GM12878 (cell line): ENCODE measurements at regions not wholly inside any gene's neighbourhood (a gene's known extent, or its start where the extent isn't known, plus 50 kb on each side); places are given as distances from the start of the nearest gene placed in this dataset.

Source experiments
- ATAC-seq: fragments of 200-7000 bp; cut with Tn5 transposase; 3 replicates; pipeline ENCODE4 v1.9.1; 2020; ENCODE audit warnings: mild to moderate bottlenecking, moderate library complexity
- BruUV-seq: library from RNA; stranded (reverse); fragments of 400-500 nt; replicated peaks from 2 replicates; lab custom pipeline; 2021; lab: Mats Ljungman, UMichigan
- CTCF ChIA-PET: fragments of 300-600 bp; sonication (Branson Sonifier 250); formaldehyde crosslinking; extraction: SDS; loops from one replicate; lab custom pipeline; 2021; ENCODE audit warnings: inconsistent platforms; lab: Yijun Ruan, JAX
- POLR2A ChIA-PET: fragments of 350-600 bp; formaldehyde crosslinking; extraction: SDS; loops from one replicate; lab custom pipeline; 2021; ENCODE audit warnings: inconsistent platforms; lab: Charles Lee
- RAD21 ChIA-PET: fragments of 300-600 bp; sonication (Branson Sonifier 250); formaldehyde crosslinking; loops from one replicate; lab custom pipeline; 2023; ENCODE audit warnings: antibody characterized with exemption; ENCODE audit not compliant: unreplicated experiment; lab: Charles Lee
- SMC1A ChIA-PET: fragments of 300-600 bp; sonication (Branson Sonifier 250); formaldehyde crosslinking; loops from one replicate; lab custom pipeline; 2023; ENCODE audit not compliant: unreplicated experiment, uncharacterized antibody; lab: Charles Lee
- DNase-seq: peaks from one replicate; pipeline ENCODE4 v3.0.0-alpha.2; 2011; ENCODE audit warnings: low read depth, low spot score
- FAIRE-seq: peaks from 3 replicates; lab custom pipeline; 2011; peaks lifted over from hg19 to GRCh38; lab: Jason Lieb, UNC
- H2AFZ ChIP-seq: 2 replicates; pipeline ENCODE4 v1.6.0; 2011; ENCODE audit warnings: low read depth, low read length, control low read depth; ENCODE audit not compliant: control insufficient read depth
- H3K27ac ChIP-seq: 2 replicates; pipeline ENCODE4 v1.5.1; 2011; ENCODE audit warnings: control low read depth; ENCODE audit not compliant: control insufficient read depth, insufficient read depth
- H3K27me3 ChIP-seq, 2 experiments: replicated peaks in 1 of 2; 2 replicates each; pipeline versions ENCODE4 v1.6.0 to v1.6.1; 2011; ENCODE audit warnings: low read length in 1 of 2; ENCODE audit not compliant: control insufficient read depth in 2 of 2, insufficient read depth in 2 of 2
- H3K36me3 ChIP-seq, 2 experiments: 2 replicates each; pipeline ENCODE4 v1.5.1; 2011; ENCODE audit warnings: low read length in 1 of 2; ENCODE audit not compliant: control insufficient read depth in 2 of 2, insufficient read depth in 2 of 2
- H3K4me1 ChIP-seq: 2 replicates; pipeline ENCODE4 v1.6.1; 2011; ENCODE audit warnings: mild to moderate bottlenecking, low read length, moderate library complexity, mixed read lengths; ENCODE audit not compliant: control insufficient read depth, insufficient read depth
- H3K4me2 ChIP-seq: 2 replicates; pipeline ENCODE4 v1.6.0; 2011; ENCODE audit warnings: control low read depth; ENCODE audit not compliant: control insufficient read depth, insufficient read depth
- H3K4me3 ChIP-seq: fragments of 200-600 bp; sonication (generic); 2 replicates; pipeline ENCODE4 v1.5.1; 2016
- H3K79me2 ChIP-seq: 2 replicates; pipeline ENCODE4 v1.6.0; 2011; ENCODE audit warnings: low read length; ENCODE audit not compliant: control insufficient read depth, insufficient read depth
- H3K9ac ChIP-seq: 2 replicates; pipeline ENCODE4 v1.8.0; 2011; ENCODE audit warnings: low read length, control low read depth, mixed read lengths; ENCODE audit not compliant: control insufficient read depth, insufficient read depth
- H3K9me3 ChIP-seq: replicated peaks from 3 replicates; pipeline ENCODE4 v1.5.1; 2011; ENCODE audit warnings: mild to moderate bottlenecking, low read length; ENCODE audit not compliant: control insufficient read depth, insufficient read depth
- H4K20me1 ChIP-seq: 2 replicates; pipeline ENCODE4 v1.6.0; 2011; ENCODE audit not compliant: control insufficient read depth, insufficient read depth
- CBX3 ChIP-seq: fragments of 200-600 bp; sonication (generic); IDR thresholded peaks from 2 replicates; pipeline ENCODE4 v1.6.1; 2016; ENCODE audit warnings: low read depth, borderline replicate concordance
- CTCF ChIP-seq, 3 experiments: IDR thresholded peaks in 2 of 3; conservative IDR thresholded peaks in 1 of 3; 2 replicates each; pipeline ENCODE4 v1.5.1; 2011; ENCODE audit warnings: low read depth in 3 of 3, low read length in 3 of 3, mild to moderate bottlenecking in 3 of 3, control low read depth in 2 of 3, moderate library complexity in 2 of 3, inconsistent platforms in 1 of 3, mixed read lengths in 1 of 3; ENCODE audit not compliant: control insufficient read depth in 2 of 3, insufficient read depth in 1 of 3; ENCODE audit errors: extremely low read depth in 1 of 3
- DPF2 ChIP-seq: fragments of 450-650 bp; IDR thresholded peaks from 2 replicates; pipeline ENCODE4 v1.6.1; 2017; ENCODE audit warnings: mild to moderate bottlenecking
- EP300 ChIP-seq, 2 experiments: fragments of 150-350 bp in 1 of 2; IDR thresholded peaks; 2 replicates each; pipeline ENCODE4 v1.6.1; 2011 to 2012; ENCODE audit warnings: low read depth in 2 of 2, low read length in 2 of 2, borderline replicate concordance in 1 of 2, improper control_type of control experiment in 1 of 2, inconsistent platforms in 1 of 2; ENCODE audit not compliant: control insufficient read depth in 1 of 2
- ESRRA ChIP-seq: IDR thresholded peaks from 2 replicates; pipeline ENCODE4 v1.6.1; 2012; ENCODE audit warnings: mild to moderate bottlenecking, low read length, improper control_type of control experiment
- NRF1 ChIP-seq: conservative IDR thresholded peaks from 2 replicates; pipeline ENCODE4 v1.6.1; 2011; ENCODE audit warnings: mild to moderate bottlenecking, low read depth, low read length, improper control_type of control experiment
- PBX3 ChIP-seq: IDR thresholded peaks from 2 replicates; pipeline ENCODE4 v1.6.1; 2011; ENCODE audit warnings: mild to moderate bottlenecking, low read depth, low read length, moderate library complexity; ENCODE audit not compliant: insufficient replicate concordance
- POLR2AphosphoS2 ChIP-seq: IDR thresholded peaks from 2 replicates; pipeline ENCODE4 v1.6.1; 2011; ENCODE audit warnings: low read depth, mild to moderate bottlenecking, low read length, improper control_type of control experiment, moderate library complexity
- RAD21 ChIP-seq: IDR thresholded peaks from 2 replicates; pipeline ENCODE4 v1.6.1; 2011; ENCODE audit warnings: mild to moderate bottlenecking, low read depth, low read length, moderate library complexity; ENCODE audit not compliant: insufficient read depth
- SMC3 ChIP-seq: IDR thresholded peaks from 2 replicates; pipeline ENCODE4 v1.6.1; 2011; ENCODE audit warnings: low read length, improper control_type of control experiment, borderline replicate concordance
- SREBF2 ChIP-seq: IDR thresholded peaks from 2 replicates; pipeline ENCODE4 v1.6.1; 2012; ENCODE audit warnings: mild to moderate bottlenecking, low read length
- SUPT20H ChIP-seq: IDR thresholded peaks from 2 replicates; pipeline ENCODE4 v1.6.1; 2011; ENCODE audit warnings: low read depth, mild to moderate bottlenecking, low read length, moderate library complexity, borderline replicate concordance; ENCODE audit not compliant: control insufficient read depth
- YY1 ChIP-seq: IDR thresholded peaks from 2 replicates; pipeline ENCODE4 v1.6.1; 2011; ENCODE audit warnings: low read depth, mild to moderate bottlenecking, low read length
- WGBS: methylation state at CpG from one replicate; pipeline ENCODE4 v1.1.6; 2016; ENCODE audit warnings: low lambda C conversion rate; ENCODE audit not compliant: insufficient replicate concordance, insufficient coverage; ENCODE audit errors: missing lambda C conversion rate; 5-methylcytosine and 5-hydroxymethylcytosine counted together
- in situ Hi-C: fragments of 300-500 bp; cut with MboI; formaldehyde crosslinking; loops from 9 replicates; pipeline ENCODE4 v1.14.3; 2018; ENCODE audit warnings: mixed read lengths
- intact Hi-C: fragments of 100-400 bp; cut with micrococcal nuclease; formaldehyde crosslinking; loops from one replicate; pipeline ENCODE4 v1.14.2; 2022; ENCODE audit not compliant: unreplicated experiment
- TF ChIP-seq, protein P1 (sequence below): fragments of 450-650 bp; IDR thresholded peaks from 2 replicates; pipeline ENCODE4 v1.6.1; 2016; ENCODE audit warnings: mild to moderate bottlenecking
- TF ChIP-seq, protein P2 (sequence below): fragments of 450-650 bp; IDR thresholded peaks from 2 replicates; pipeline ENCODE4 v1.6.1; 2017; ENCODE audit warnings: mild to moderate bottlenecking, moderate library complexity

GRCh38 chr12:19572920-19573558, 133.7 kb downstream of the AEBP2 start:
- in situ Hi-C loops, result no loop called here
- H2AFZ ChIP-seq, result peak overlapping the region; percentile 29; the same call in 1 of the 2 replicates
- TF ChIP-seq SREBF2 (no peak), EP300 (IDR thresholded peaks at IDR 0.05; ENCODE audit: borderline replicate concordance in 1 of 2, control insufficient read depth in 1 of 2, low read depth in 2 of 2, low read length in 2 of 2) (no peak), RAD21 (peak; percentile 58), POLR2AphosphoS2 (no peak), SMC3 (peak; percentile 45; the same call in 1 of the 2 replicates), NRF1 (no peak), DPF2 (no peak), SUPT20H (no peak), CBX3 (no peak), PBX3 (no peak), YY1 (peak; percentile 42; the same call in 1 of the 2 replicates), CTCF (IDR thresholded peaks at IDR 0.05 in 2 of 3, conservative IDR thresholded peaks at IDR 0.05 in 1 of 3; ENCODE audit: control insufficient read depth in 2 of 3, extremely low read depth in 1 of 3, insufficient read depth in 1 of 3, low read depth in 3 of 3, low read length in 3 of 3) (peak; percentile 55 to 67 (median 57)), ESRRA (no peak)
- TF ChIP-seq, protein P1, sequence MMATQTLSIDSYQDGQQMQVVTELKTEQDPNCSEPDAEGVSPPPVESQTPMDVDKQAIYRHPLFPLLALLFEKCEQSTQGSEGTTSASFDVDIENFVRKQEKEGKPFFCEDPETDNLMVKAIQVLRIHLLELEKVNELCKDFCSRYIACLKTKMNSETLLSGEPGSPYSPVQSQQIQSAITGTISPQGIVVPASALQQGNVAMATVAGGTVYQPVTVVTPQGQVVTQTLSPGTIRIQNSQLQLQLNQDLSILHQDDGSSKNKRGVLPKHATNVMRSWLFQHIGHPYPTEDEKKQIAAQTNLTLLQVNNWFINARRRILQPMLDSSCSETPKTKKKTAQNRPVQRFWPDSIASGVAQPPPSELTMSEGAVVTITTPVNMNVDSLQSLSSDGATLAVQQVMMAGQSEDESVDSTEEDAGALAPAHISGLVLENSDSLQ, result no peak
- TF ChIP-seq, protein P2, sequence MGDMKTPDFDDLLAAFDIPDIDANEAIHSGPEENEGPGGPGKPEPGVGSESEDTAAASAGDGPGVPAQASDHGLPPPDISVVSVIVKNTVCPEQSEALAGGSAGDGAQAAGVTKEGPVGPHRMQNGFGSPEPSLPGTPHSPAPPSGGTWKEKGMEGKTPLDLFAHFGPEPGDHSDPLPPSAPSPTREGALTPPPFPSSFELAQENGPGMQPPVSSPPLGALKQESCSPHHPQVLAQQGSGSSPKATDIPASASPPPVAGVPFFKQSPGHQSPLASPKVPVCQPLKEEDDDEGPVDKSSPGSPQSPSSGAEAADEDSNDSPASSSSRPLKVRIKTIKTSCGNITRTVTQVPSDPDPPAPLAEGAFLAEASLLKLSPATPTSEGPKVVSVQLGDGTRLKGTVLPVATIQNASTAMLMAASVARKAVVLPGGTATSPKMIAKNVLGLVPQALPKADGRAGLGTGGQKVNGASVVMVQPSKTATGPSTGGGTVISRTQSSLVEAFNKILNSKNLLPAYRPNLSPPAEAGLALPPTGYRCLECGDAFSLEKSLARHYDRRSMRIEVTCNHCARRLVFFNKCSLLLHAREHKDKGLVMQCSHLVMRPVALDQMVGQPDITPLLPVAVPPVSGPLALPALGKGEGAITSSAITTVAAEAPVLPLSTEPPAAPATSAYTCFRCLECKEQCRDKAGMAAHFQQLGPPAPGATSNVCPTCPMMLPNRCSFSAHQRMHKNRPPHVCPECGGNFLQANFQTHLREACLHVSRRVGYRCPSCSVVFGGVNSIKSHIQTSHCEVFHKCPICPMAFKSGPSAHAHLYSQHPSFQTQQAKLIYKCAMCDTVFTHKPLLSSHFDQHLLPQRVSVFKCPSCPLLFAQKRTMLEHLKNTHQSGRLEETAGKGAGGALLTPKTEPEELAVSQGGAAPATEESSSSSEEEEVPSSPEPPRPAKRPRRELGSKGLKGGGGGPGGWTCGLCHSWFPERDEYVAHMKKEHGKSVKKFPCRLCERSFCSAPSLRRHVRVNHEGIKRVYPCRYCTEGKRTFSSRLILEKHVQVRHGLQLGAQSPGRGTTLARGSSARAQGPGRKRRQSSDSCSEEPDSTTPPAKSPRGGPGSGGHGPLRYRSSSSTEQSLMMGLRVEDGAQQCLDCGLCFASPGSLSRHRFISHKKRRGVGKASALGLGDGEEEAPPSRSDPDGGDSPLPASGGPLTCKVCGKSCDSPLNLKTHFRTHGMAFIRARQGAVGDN, result no peak

More at GRCh38 chr12:19572920-19573558, 133.7 kb downstream of the AEBP2 start:
- BruUV-seq, result no TSS peak
- no peaks in the 10 kb centered on the region for H3K27me3 ChIP-seq
- H3K4me1 ChIP-seq, result no peaks in the 10 kb centered on the region
- intact Hi-C loops, result no loop called here
- FAIRE-seq, result peak; percentile 44
- POLR2A ChIA-PET, result no interaction called here
- no peaks in the 10 kb centered on the region for H4K20me1 ChIP-seq
- no peak for DNase-seq
- no peaks in the 10 kb centered on the region for H3K9me3 ChIP-seq
- no peaks in the 10 kb centered on the region; a peak in 1 of 4 replicates for H3K36me3 ChIP-seq
- H3K27ac ChIP-seq, result no peak overlapping the region
- 60% methylated on average over 16 of the region's 16 CpGs for whole genome bisulfite sequencing
- RAD21 ChIA-PET, result no interaction called here
- no peak overlapping the region for H3K4me3 ChIP-seq
- SMC1A ChIA-PET, result interaction anchor here (0.6 to 0.8 kb wide), 2 partner anchors 163 to 172 kb away, joined by 3 read pairs; no protein-coding TSS in a partner anchor
- no peaks in the 10 kb centered on the region for H3K79me2 ChIP-seq
- CTCF ChIA-PET, result interaction anchor here (0.8 to 0.9 kb wide), 2 partner anchors 16 to 26 kb away, joined by 4 read pairs; no protein-coding TSS in a partner anchor
- no peak overlapping the region for H3K9ac ChIP-seq
- ATAC-seq, result peak; percentile 84
- no peak overlapping the region for H3K4me2 ChIP-seq
